CD4-positive, CD25-positive, alpha-beta regulatory T cell (primary cell): ENCODE measurements at regions not wholly inside any gene's neighbourhood (a gene's known extent, or its start where the extent isn't known, plus 50 kb on each side); places are given as distances from the start of the nearest gene placed in this dataset.

Source experiments
- ATAC-seq, 2 donors: fragments of 150-1000 bp; cut with Tn5 transposase; one replicate each; pipeline ENCODE4 v1.10.0; 2021; ENCODE audit warnings: low read depth in 2 of 2, moderate number of reproducible peaks in 2 of 2, moderate library complexity in 1 of 2
- DNase-seq, 3 donors: peaks; one replicate each; pipeline versions ENCODE4 v3.0.0 to v3.0.0-alpha.2; 2012 to 2022; ENCODE audit warnings: mixed read lengths in 1 of 3
- H3K27ac ChIP-seq: one replicate; pipeline ENCODE4 v1.7.0; 2013; ENCODE audit warnings: mild to moderate bottlenecking, low read length; ENCODE audit not compliant: insufficient read depth, poor library complexity, severe bottlenecking
- H3K27me3 ChIP-seq: one replicate; pipeline ENCODE4 v1.7.0; 2013; ENCODE audit warnings: low read length; ENCODE audit not compliant: control insufficient read depth, insufficient read depth
- H3K36me3 ChIP-seq: one replicate; pipeline ENCODE4 v1.7.0; 2013; ENCODE audit warnings: mild to moderate bottlenecking, low read length, moderate library complexity; ENCODE audit not compliant: control insufficient read depth, insufficient read depth
- H3K4me1 ChIP-seq: 2 replicates; pipeline ENCODE4 v1.7.0; 2013; ENCODE audit warnings: mild to moderate bottlenecking, low read length; ENCODE audit not compliant: insufficient read depth, control insufficient read depth, poor library complexity, severe bottlenecking
- H3K4me3 ChIP-seq: one replicate; pipeline ENCODE4 v1.7.0; 2013; ENCODE audit warnings: low read depth, mild to moderate bottlenecking, low read length, moderate library complexity
- H3K9me3 ChIP-seq, 2 experiments: 1 replicate in 1 of 2; 2 replicates in 1 of 2; pipeline ENCODE4 v1.7.0; 2013; ENCODE audit warnings: low read length in 2 of 2, mild to moderate bottlenecking in 1 of 2, moderate library complexity in 1 of 2; ENCODE audit not compliant: control insufficient read depth in 2 of 2
- H3K27ac Mint-ChIP-seq, 3 donors: one replicate each; pipeline ENCODE4 v1.8.0; 2020 to 2022; ENCODE audit warnings: mild to moderate bottlenecking in 3 of 3, mixed read lengths in 3 of 3, moderate library complexity in 2 of 3
- H3K27me3 Mint-ChIP-seq: one replicate; pipeline ENCODE4 v1.8.0; 2022; ENCODE audit warnings: mild to moderate bottlenecking, mixed read lengths
- H3K36me3 Mint-ChIP-seq: one replicate; pipeline ENCODE4 v1.8.0; 2020; ENCODE audit warnings: mixed read lengths
- H3K4me1 Mint-ChIP-seq, 4 donors: one replicate each; pipeline ENCODE4 v1.8.0; 2020 to 2022; ENCODE audit warnings: mixed read lengths in 4 of 4, mild to moderate bottlenecking in 1 of 4
- H3K4me3 Mint-ChIP-seq, 4 donors: one replicate each; pipeline ENCODE4 v1.8.0; 2020 to 2022; ENCODE audit warnings: mild to moderate bottlenecking in 4 of 4, mixed read lengths in 4 of 4, moderate library complexity in 3 of 4
- H3K9me3 Mint-ChIP-seq, 7 donors: one replicate each; pipeline ENCODE4 v1.8.0; 2020 to 2022; ENCODE audit warnings: mixed read lengths in 7 of 7, mild to moderate bottlenecking in 3 of 7, moderate library complexity in 2 of 7

GRCh38 chr12:88763536-88764100, 183.3 kb upstream of the KITLG start:
- Histone ChIP-seq H3K27ac (no peak overlapping the region), H3K4me1 (no peaks in the 10 kb centered on the region), H3K4me3 (no peak overlapping the region), H3K36me3 (no peaks in the 10 kb centered on the region), H3K27me3 (no peaks in the 10 kb centered on the region), H3K9me3 (no peaks in the 10 kb centered on the region)
- ATAC-seq, result no peak
- peaks cover 0 to 6% (median 1%) of the 10 kb centered on the region in 7 donors for H3K9me3 Mint-ChIP-seq
- H3K27me3 Mint-ChIP-seq, result no peaks in the 10 kb centered on the region
- H3K27ac Mint-ChIP-seq, result no peak overlapping the region
- no peak for DNase-seq
- no peak overlapping the region for H3K4me3 Mint-ChIP-seq
- H3K36me3 Mint-ChIP-seq, result no peaks in the 10 kb centered on the region
- H3K4me1 Mint-ChIP-seq, result no peaks in the 10 kb centered on the region

- DNase-seq (no peak), ATAC-seq (no peak)
- Histone ChIP-seq H3K4me3 (no peak overlapping the region), H3K4me1 (no peaks in the 10 kb centered on the region), H3K27me3 (no peaks in the 10 kb centered on the region), H3K36me3 (no peaks in the 10 kb centered on the region), H3K9me3 (no peaks in the 10 kb centered on the region), H3K27ac (no peak overlapping the region)
- Mint-ChIP-seq H3K36me3 (no peaks in the 10 kb centered on the region), H3K27me3 (no peaks in the 10 kb centered on the region), H3K4me1 (no peaks in the 10 kb centered on the region), H3K9me3 (peaks cover 0 to 8% (median 2%) of the 10 kb centered on the region in 7 donors), H3K4me3 (no peak overlapping the region), H3K27ac (no peak overlapping the region)
These were observed 177.9 kb upstream of the KITLG start for GRCh38 chr12:88758176-88758575.

GRCh38 chr12:88756917-88757316, 176.6 kb upstream of the KITLG start:
- H3K27ac ChIP-seq, result no peak overlapping the region
- no peaks in the 10 kb centered on the region for H3K27me3 Mint-ChIP-seq
- H3K27me3 ChIP-seq, result no peaks in the 10 kb centered on the region
- no peaks in the 10 kb centered on the region for H3K9me3 ChIP-seq
- ATAC-seq, result no peak
- no peaks in the 10 kb centered on the region for H3K36me3 ChIP-seq
- no peaks in the 10 kb centered on the region for H3K4me1 Mint-ChIP-seq
- DNase-seq, result no peak
- H3K4me1 ChIP-seq, result no peaks in the 10 kb centered on the region
- H3K4me3 ChIP-seq, result no peak overlapping the region
- no peaks in the 10 kb centered on the region for H3K36me3 Mint-ChIP-seq
- H3K27ac Mint-ChIP-seq, result no peak overlapping the region
- H3K4me3 Mint-ChIP-seq, result no peak overlapping the region
- H3K9me3 Mint-ChIP-seq, result peaks cover 0 to 4% (median 1%) of the 10 kb centered on the region in 7 donors

- H3K9me3 Mint-ChIP-seq, result peaks cover 0 to 4% (median 1%) of the 10 kb centered on the region in 7 donors
These were observed 175.9 kb upstream of the KITLG start for GRCh38 chr12:88756153-88756552.

GRCh38 chr12:88753707-88754106, 173.4 kb upstream of the KITLG start:
- H3K9me3 Mint-ChIP-seq, result peaks cover 0 to 5% (median 1%) of the 10 kb centered on the region in 7 donors
- no peaks in the 10 kb centered on the region for H3K36me3 ChIP-seq
- no peaks in the 10 kb centered on the region for H3K9me3 ChIP-seq
- no peaks in the 10 kb centered on the region for H3K36me3 Mint-ChIP-seq
- no peak overlapping the region for H3K27ac Mint-ChIP-seq
- DNase-seq (no peak), ATAC-seq (no peak)
- no peaks in the 10 kb centered on the region for H3K27me3 ChIP-seq
- no peaks in the 10 kb centered on the region for H3K4me1 Mint-ChIP-seq
- no peaks in the 10 kb centered on the region for H3K27me3 Mint-ChIP-seq
- H3K27ac ChIP-seq, result no peak overlapping the region
- H3K4me3 Mint-ChIP-seq, result no peak overlapping the region
- no peaks in the 10 kb centered on the region for H3K4me1 ChIP-seq
- no peak overlapping the region for H3K4me3 ChIP-seq

More at GRCh38 chr12:88756153-88756552, 175.9 kb upstream of the KITLG start:
- Histone ChIP-seq H3K36me3 (no peaks in the 10 kb centered on the region), H3K27me3 (no peaks in the 10 kb centered on the region), H3K4me1 (no peaks in the 10 kb centered on the region), H3K4me3 (no peak overlapping the region), H3K9me3 (no peaks in the 10 kb centered on the region), H3K27ac (no peak overlapping the region)
- DNase-seq (no peak), ATAC-seq (no peak)
- Mint-ChIP-seq H3K27ac (no peak overlapping the region), H3K27me3 (no peaks in the 10 kb centered on the region), H3K4me1 (no peaks in the 10 kb centered on the region), H3K4me3 (no peak overlapping the region), H3K36me3 (no peaks in the 10 kb centered on the region)

GRCh38 chr12:88753066-88753465, 172.8 kb upstream of the KITLG start:
- Mint-ChIP-seq H3K4me3 (no peak overlapping the region), H3K36me3 (no peaks in the 10 kb centered on the region), H3K27ac (no peak overlapping the region), H3K4me1 (no peaks in the 10 kb centered on the region), H3K9me3 (peaks cover 0 to 5% (median 0%) of the 10 kb centered on the region in 7 donors), H3K27me3 (no peaks in the 10 kb centered on the region)
- no peak overlapping the region for H3K27ac ChIP-seq
- no peaks in the 10 kb centered on the region for H3K9me3 ChIP-seq
- DNase-seq, result no peak
- no peaks in the 10 kb centered on the region for H3K36me3 ChIP-seq
- H3K4me1 ChIP-seq, result no peaks in the 10 kb centered on the region
- no peaks in the 10 kb centered on the region for H3K27me3 ChIP-seq
- no peak overlapping the region for H3K4me3 ChIP-seq
- ATAC-seq, result no peak

- H3K4me3 Mint-ChIP-seq, result no peak overlapping the region
- ATAC-seq (no peak), DNase-seq (no peak)
- Histone ChIP-seq H3K9me3 (no peaks in the 10 kb centered on the region), H3K4me3 (no peak overlapping the region), H3K27ac (no peak overlapping the region), H3K4me1 (no peaks in the 10 kb centered on the region), H3K27me3 (no peaks in the 10 kb centered on the region), H3K36me3 (no peaks in the 10 kb centered on the region)
- no peaks in the 10 kb centered on the region for H3K4me1 Mint-ChIP-seq
- H3K27me3 Mint-ChIP-seq, result no peaks in the 10 kb centered on the region
- H3K27ac Mint-ChIP-seq, result no peak overlapping the region
- no peaks in the 10 kb centered on the region for H3K36me3 Mint-ChIP-seq
- peaks cover 0 to 5% (median 0%) of the 10 kb centered on the region in 7 donors for H3K9me3 Mint-ChIP-seq
These were observed 171.9 kb upstream of the KITLG start for GRCh38 chr12:88752183-88752582.

- Mint-ChIP-seq H3K36me3 (no peaks in the 10 kb centered on the region), H3K27me3 (no peaks in the 10 kb centered on the region), H3K9me3 (peaks cover 0 to 4% (median 0%) of the 10 kb centered on the region in 7 donors), H3K4me3 (no peak overlapping the region), H3K4me1 (no peaks in the 10 kb centered on the region), H3K27ac (no peak overlapping the region)
- H3K9me3 ChIP-seq, result no peaks in the 10 kb centered on the region
- ATAC-seq, result no peak
- no peaks in the 10 kb centered on the region for H3K36me3 ChIP-seq
- DNase-seq, result no peak
- no peaks in the 10 kb centered on the region for H3K27me3 ChIP-seq
- H3K27ac ChIP-seq, result no peak overlapping the region
- no peaks in the 10 kb centered on the region for H3K4me1 ChIP-seq
- no peak overlapping the region for H3K4me3 ChIP-seq
These were observed 170.7 kb upstream of the KITLG start for GRCh38 chr12:88750867-88751543.
